GM12878 (cell line): ENCODE measurements at regions not wholly inside any gene's neighbourhood (a gene's known extent, or its start where the extent isn't known, plus 50 kb on each side); places are given as distances from the start of the nearest gene placed in this dataset.

Experiments used
- ATAC-seq: fragments of 200-7000 bp; cut with Tn5 transposase; 3 replicates; pipeline ENCODE4 v1.9.1; 2020; ENCODE audit warnings: mild to moderate bottlenecking, moderate library complexity
- BruUV-seq: library from RNA; stranded (reverse); fragments of 400-500 nt; replicated peaks from 2 replicates; lab custom pipeline; 2021; lab: Mats Ljungman, UMichigan
- CTCF ChIA-PET: fragments of 300-600 bp; sonication (Branson Sonifier 250); formaldehyde crosslinking; extraction: SDS; loops from one replicate; lab custom pipeline; 2021; ENCODE audit warnings: inconsistent platforms; lab: Yijun Ruan, JAX
- POLR2A ChIA-PET: fragments of 350-600 bp; formaldehyde crosslinking; extraction: SDS; loops from one replicate; lab custom pipeline; 2021; ENCODE audit warnings: inconsistent platforms; lab: Charles Lee
- RAD21 ChIA-PET: fragments of 300-600 bp; sonication (Branson Sonifier 250); formaldehyde crosslinking; loops from one replicate; lab custom pipeline; 2023; ENCODE audit warnings: antibody characterized with exemption; ENCODE audit not compliant: unreplicated experiment; lab: Charles Lee
- SMC1A ChIA-PET: fragments of 300-600 bp; sonication (Branson Sonifier 250); formaldehyde crosslinking; loops from one replicate; lab custom pipeline; 2023; ENCODE audit not compliant: unreplicated experiment, uncharacterized antibody; lab: Charles Lee
- DNase-seq: peaks from one replicate; pipeline ENCODE4 v3.0.0-alpha.2; 2011; ENCODE audit warnings: low read depth, low spot score
- FAIRE-seq: peaks from 3 replicates; lab custom pipeline; 2011; peaks lifted over from hg19 to GRCh38; lab: Jason Lieb, UNC
- H2AFZ ChIP-seq: 2 replicates; pipeline ENCODE4 v1.6.0; 2011; ENCODE audit warnings: low read depth, low read length, control low read depth; ENCODE audit not compliant: control insufficient read depth
- H3K27ac ChIP-seq: 2 replicates; pipeline ENCODE4 v1.5.1; 2011; ENCODE audit warnings: control low read depth; ENCODE audit not compliant: control insufficient read depth, insufficient read depth
- H3K27me3 ChIP-seq, 2 experiments: replicated peaks in 1 of 2; 2 replicates each; pipeline versions ENCODE4 v1.6.0 to v1.6.1; 2011; ENCODE audit warnings: low read length in 1 of 2; ENCODE audit not compliant: control insufficient read depth in 2 of 2, insufficient read depth in 2 of 2
- H3K36me3 ChIP-seq, 2 experiments: 2 replicates each; pipeline ENCODE4 v1.5.1; 2011; ENCODE audit warnings: low read length in 1 of 2; ENCODE audit not compliant: control insufficient read depth in 2 of 2, insufficient read depth in 2 of 2
- H3K4me1 ChIP-seq: 2 replicates; pipeline ENCODE4 v1.6.1; 2011; ENCODE audit warnings: mild to moderate bottlenecking, low read length, moderate library complexity, mixed read lengths; ENCODE audit not compliant: control insufficient read depth, insufficient read depth
- H3K4me2 ChIP-seq: 2 replicates; pipeline ENCODE4 v1.6.0; 2011; ENCODE audit warnings: control low read depth; ENCODE audit not compliant: control insufficient read depth, insufficient read depth
- H3K4me3 ChIP-seq: fragments of 200-600 bp; sonication (generic); 2 replicates; pipeline ENCODE4 v1.5.1; 2016
- H3K79me2 ChIP-seq: 2 replicates; pipeline ENCODE4 v1.6.0; 2011; ENCODE audit warnings: low read length; ENCODE audit not compliant: control insufficient read depth, insufficient read depth
- H3K9ac ChIP-seq: 2 replicates; pipeline ENCODE4 v1.8.0; 2011; ENCODE audit warnings: low read length, control low read depth, mixed read lengths; ENCODE audit not compliant: control insufficient read depth, insufficient read depth
- H3K9me3 ChIP-seq: replicated peaks from 3 replicates; pipeline ENCODE4 v1.5.1; 2011; ENCODE audit warnings: mild to moderate bottlenecking, low read length; ENCODE audit not compliant: control insufficient read depth, insufficient read depth
- H4K20me1 ChIP-seq: 2 replicates; pipeline ENCODE4 v1.6.0; 2011; ENCODE audit not compliant: control insufficient read depth, insufficient read depth
- HCFC1 ChIP-seq: fragments of 150-350 bp; IDR thresholded peaks from 2 replicates; pipeline ENCODE4 v1.6.1; 2014; ENCODE audit warnings: low read length
- NFXL1 ChIP-seq: fragments of 450-650 bp; IDR thresholded peaks from 2 replicates; pipeline ENCODE4 v1.6.1; 2017; ENCODE audit warnings: antibody characterized with exemption, mild to moderate bottlenecking, borderline replicate concordance
- POLR2A ChIP-seq: IDR thresholded peaks from 2 replicates; pipeline ENCODE4 v1.6.1; 2011; ENCODE audit warnings: low read depth, mild to moderate bottlenecking, low read length
- POU2F2 ChIP-seq: IDR thresholded peaks from 3 replicates; pipeline ENCODE4 v1.6.1; 2011; ENCODE audit warnings: low read depth, mild to moderate bottlenecking, low read length, borderline replicate concordance
- RUNX3 ChIP-seq: IDR thresholded peaks from 2 replicates; pipeline ENCODE4 v1.6.1; 2012; ENCODE audit warnings: low read length, inconsistent platforms
- ZBTB40 ChIP-seq: fragments of 450-650 bp; IDR thresholded peaks from 2 replicates; pipeline ENCODE4 v1.6.1; 2016; ENCODE audit warnings: mild to moderate bottlenecking, moderate library complexity, borderline replicate concordance
- WGBS: methylation state at CpG from one replicate; pipeline ENCODE4 v1.1.6; 2016; ENCODE audit warnings: low lambda C conversion rate; ENCODE audit not compliant: insufficient replicate concordance, insufficient coverage; ENCODE audit errors: missing lambda C conversion rate; 5-methylcytosine and 5-hydroxymethylcytosine counted together
- in situ Hi-C: fragments of 300-500 bp; cut with MboI; formaldehyde crosslinking; loops from 9 replicates; pipeline ENCODE4 v1.14.3; 2018; ENCODE audit warnings: mixed read lengths
- intact Hi-C: fragments of 100-400 bp; cut with micrococcal nuclease; formaldehyde crosslinking; loops from one replicate; pipeline ENCODE4 v1.14.2; 2022; ENCODE audit not compliant: unreplicated experiment

- Histone ChIP-seq H3K27me3 (no peaks in the 10 kb centered on the region), H2AFZ (no peak overlapping the region), H3K9ac (no peak overlapping the region), H3K9me3 (no peaks in the 10 kb centered on the region), H3K4me2 (no peak overlapping the region), H3K79me2 (no peaks in the 10 kb centered on the region)
- FAIRE-seq: no peak
- no peak for DNase-seq
- BruUV-seq: no TSS peak
- CTCF ChIA-PET: interaction anchor here (1.4 kb wide), 1 partner anchor 25 kb away, joined by 5 read pairs; no protein-coding TSS in a partner anchor
- WGBS: 26% methylated on average over 4 of the region's 4 CpGs
- TF ChIP-seq RUNX3: peak; percentile 19; the same call in 1 of the 2 replicates
- no peak for TF ChIP-seq NFXL1
- no peak for TF ChIP-seq POLR2A
- no peak for TF ChIP-seq POU2F2
- no peak for TF ChIP-seq HCFC1
- TF ChIP-seq, all 136 proteins: peak for 1
- Histone ChIP-seq H3K27ac (no peak overlapping the region), H3K4me3 (no peak overlapping the region), H3K4me1 (no peaks in the 10 kb centered on the region), H4K20me1 (no peaks in the 10 kb centered on the region), H3K36me3 (no peaks in the 10 kb centered on the region)
- in situ Hi-C loops: no loop called here
- intact Hi-C loops: no loop called here
- RAD21 ChIA-PET: no interaction called here
- POLR2A ChIA-PET: no interaction called here
- SMC1A ChIA-PET: no interaction called here
- no peak for ATAC-seq
Observed at GRCh38 chr12:45568808-45569207, 160.7 kb upstream of the ARID2 start.

GRCh38 chr12:45570501-45570900, 159.0 kb upstream of the ARID2 start:
- ChIA-PET CTCF (no interaction called here), RAD21 (no interaction called here), SMC1A (interaction anchor here (2.1 kb wide), 1 partner anchor 26 kb away, joined by 7 read pairs; no protein-coding TSS in a partner anchor), POLR2A (interaction anchor here (0.6 kb wide), 1 partner anchor 84 kb away, joined by 3 read pairs; no protein-coding TSS in a partner anchor)
- H2AFZ ChIP-seq: no peak overlapping the region
- BruUV-seq: no TSS peak
- H3K4me1 ChIP-seq: peaks cover 2% of the 10 kb centered on the region
- H3K9me3 ChIP-seq: no peaks in the 10 kb centered on the region
- no peak overlapping the region for H3K4me3 ChIP-seq
- ATAC-seq (no peak), FAIRE-seq (no peak), DNase-seq (no peak)
- H3K36me3 ChIP-seq: no peaks in the 10 kb centered on the region
- H3K9ac ChIP-seq: no peak overlapping the region
- no peaks in the 10 kb centered on the region for H3K27me3 ChIP-seq
- 79% methylated on average over 1 of the region's 1 CpG for WGBS
- H3K79me2 ChIP-seq: no peaks in the 10 kb centered on the region
- TF ChIP-seq ZBTB40: no peak
- H4K20me1 ChIP-seq: no peaks in the 10 kb centered on the region
- no peak overlapping the region for H3K4me2 ChIP-seq
- in situ Hi-C loops (no loop called here), intact Hi-C loops (loop anchor here (10.0 kb wide), 1 partner anchor 154 kb away; the partner anchor contains the start of gene ARID2)
- no peak overlapping the region for H3K27ac ChIP-seq
